ENCODE measurements at regions not wholly inside any gene's neighbourhood (a gene's known extent, or its start where the extent isn't known, plus 50 kb on each side); places are given as distances from the start of the nearest gene placed in this dataset.

GRCh38 chr4:159504684-159505083, 401.8 kb downstream of the RAPGEF2 start:
- Histone ChIP-seq H3K27me3 (ENCODE audit: low read depth, low read length) (no peaks in the 10 kb centered on the region), H3K27ac (ENCODE audit: low read length) (no peak overlapping the region), H3K4me3 (ENCODE audit: low read depth in 1 of 2, low read length in 2 of 2) (no peak overlapping the region)

GRCh38 chr4:159505266-159505975, 402.5 kb downstream of the RAPGEF2 start:
- H3K27ac ChIP-seq (ENCODE audit: low read length): no peak overlapping the region
- H3K4me3 ChIP-seq (ENCODE audit: low read depth in 1 of 2, low read length in 2 of 2): no peak overlapping the region
- no peaks in the 10 kb centered on the region for H3K27me3 ChIP-seq (ENCODE audit: low read depth, low read length)
- H3K9me3 ChIP-seq (ENCODE audit: control insufficient read depth in 1 of 2, low read length in 2 of 2): no peaks in the 10 kb centered on the region
- H3K4me1 ChIP-seq (ENCODE audit: control insufficient read depth in 1 of 2, insufficient read depth in 2 of 2, low read length in 2 of 2): no peaks in the 10 kb centered on the region
- no peaks in the 10 kb centered on the region for H3K36me3 ChIP-seq (ENCODE audit: control insufficient read depth in 1 of 2, insufficient read depth in 2 of 2, low read length in 2 of 2)

More at GRCh38 chr4:159504684-159505083, 401.8 kb downstream of the RAPGEF2 start:
- Histone ChIP-seq H3K36me3 (ENCODE audit: control insufficient read depth in 1 of 2, insufficient read depth in 2 of 2, low read length in 2 of 2) (no peaks in the 10 kb centered on the region), H3K4me1 (ENCODE audit: control insufficient read depth in 1 of 2, insufficient read depth in 2 of 2, low read length in 2 of 2) (no peaks in the 10 kb centered on the region), H3K9me3 (ENCODE audit: control insufficient read depth in 1 of 2, low read length in 2 of 2) (no peaks in the 10 kb centered on the region)

GRCh38 chr4:159506801-159507517, 404.1 kb downstream of the RAPGEF2 start:
- Histone ChIP-seq H3K4me3 (ENCODE audit: low read depth in 1 of 2, low read length in 2 of 2) (no peak overlapping the region), H3K4me1 (ENCODE audit: control insufficient read depth in 1 of 2, insufficient read depth in 2 of 2, low read length in 2 of 2) (no peaks in the 10 kb centered on the region), H3K9me3 (ENCODE audit: control insufficient read depth in 1 of 2, low read length in 2 of 2) (no peaks in the 10 kb centered on the region), H3K27ac (ENCODE audit: low read length) (no peak overlapping the region), H3K27me3 (ENCODE audit: low read depth, low read length) (no peaks in the 10 kb centered on the region), H3K36me3 (ENCODE audit: control insufficient read depth in 1 of 2, insufficient read depth in 2 of 2, low read length in 2 of 2) (no peaks in the 10 kb centered on the region)

GRCh38 chr4:159508917-159509500, 406.1 kb downstream of the RAPGEF2 start:
- H3K9me3 ChIP-seq (ENCODE audit: control insufficient read depth in 1 of 2, low read length in 2 of 2): no peaks in the 10 kb centered on the region
- H3K4me1 ChIP-seq (ENCODE audit: control insufficient read depth in 1 of 2, insufficient read depth in 2 of 2, low read length in 2 of 2): no peaks in the 10 kb centered on the region
- H3K27ac ChIP-seq (ENCODE audit: low read length): no peak overlapping the region
- no peaks in the 10 kb centered on the region for H3K27me3 ChIP-seq (ENCODE audit: low read depth, low read length)
- H3K36me3 ChIP-seq (ENCODE audit: control insufficient read depth in 1 of 2, insufficient read depth in 2 of 2, low read length in 2 of 2): no peaks in the 10 kb centered on the region
- H3K4me3 ChIP-seq (ENCODE audit: low read depth in 1 of 2, low read length in 2 of 2): no peak overlapping the region

GRCh38 chr4:159512348-159512747, 409.5 kb downstream of the RAPGEF2 start:
- Histone ChIP-seq H3K4me1 (ENCODE audit: control insufficient read depth in 1 of 2, insufficient read depth in 2 of 2, low read length in 2 of 2) (no peaks in the 10 kb centered on the region), H3K27ac (ENCODE audit: low read length) (no peak overlapping the region), H3K36me3 (ENCODE audit: control insufficient read depth in 1 of 2, insufficient read depth in 2 of 2, low read length in 2 of 2) (no peaks in the 10 kb centered on the region), H3K9me3 (ENCODE audit: control insufficient read depth in 1 of 2, low read length in 2 of 2) (no peaks in the 10 kb centered on the region), H3K27me3 (ENCODE audit: low read depth, low read length) (no peaks in the 10 kb centered on the region), H3K4me3 (ENCODE audit: low read depth in 1 of 2, low read length in 2 of 2) (no peak overlapping the region)

- Histone ChIP-seq H3K4me1 (ENCODE audit: control insufficient read depth in 1 of 2, insufficient read depth in 2 of 2, low read length in 2 of 2) (no peaks in the 10 kb centered on the region), H3K27ac (ENCODE audit: low read length) (no peak overlapping the region), H3K4me3 (ENCODE audit: low read depth in 1 of 2, low read length in 2 of 2) (no peak overlapping the region), H3K36me3 (ENCODE audit: control insufficient read depth in 1 of 2, insufficient read depth in 2 of 2, low read length in 2 of 2) (no peaks in the 10 kb centered on the region), H3K27me3 (ENCODE audit: low read depth, low read length) (no peaks in the 10 kb centered on the region), H3K9me3 (ENCODE audit: control insufficient read depth in 1 of 2, low read length in 2 of 2) (no peaks in the 10 kb centered on the region)
These were observed 412.6 kb downstream of the RAPGEF2 start for GRCh38 chr4:159515314-159516025.

- Histone ChIP-seq H3K36me3 (ENCODE audit: control insufficient read depth in 1 of 2, insufficient read depth in 2 of 2, low read length in 2 of 2) (no peaks in the 10 kb centered on the region), H3K27me3 (ENCODE audit: low read depth, low read length) (no peaks in the 10 kb centered on the region)
These were observed 413.8 kb downstream of the RAPGEF2 start for GRCh38 chr4:159516556-159517140.

GRCh38 chr4:159520074-159520473, 417.2 kb downstream of the RAPGEF2 start:
- H3K36me3 ChIP-seq (ENCODE audit: control insufficient read depth in 1 of 2, insufficient read depth in 2 of 2, low read length in 2 of 2): no peaks in the 10 kb centered on the region
- H3K9me3 ChIP-seq (ENCODE audit: control insufficient read depth in 1 of 2, low read length in 2 of 2): no peaks in the 10 kb centered on the region
- H3K4me3 ChIP-seq (ENCODE audit: low read depth in 1 of 2, low read length in 2 of 2): no peak overlapping the region

More at GRCh38 chr4:159516556-159517140, 413.8 kb downstream of the RAPGEF2 start:
- no peaks in the 10 kb centered on the region for H3K4me1 ChIP-seq (ENCODE audit: control insufficient read depth in 1 of 2, insufficient read depth in 2 of 2, low read length in 2 of 2)
- no peak overlapping the region for H3K4me3 ChIP-seq (ENCODE audit: low read depth in 1 of 2, low read length in 2 of 2)
- no peak overlapping the region for H3K27ac ChIP-seq (ENCODE audit: low read length)
- no peaks in the 10 kb centered on the region for H3K9me3 ChIP-seq (ENCODE audit: control insufficient read depth in 1 of 2, low read length in 2 of 2)

GRCh38 chr4:159526172-159526571, 423.3 kb downstream of the RAPGEF2 start:
- Histone ChIP-seq H3K4me3 (ENCODE audit: low read depth in 1 of 2, low read length in 2 of 2) (no peak overlapping the region), H3K27me3 (ENCODE audit: low read depth, low read length) (no peaks in the 10 kb centered on the region), H3K9me3 (ENCODE audit: control insufficient read depth in 1 of 2, low read length in 2 of 2) (no peaks in the 10 kb centered on the region), H3K27ac (ENCODE audit: low read length) (no peak overlapping the region), H3K36me3 (ENCODE audit: control insufficient read depth in 1 of 2, insufficient read depth in 2 of 2, low read length in 2 of 2) (no peaks in the 10 kb centered on the region), H3K4me1 (ENCODE audit: control insufficient read depth in 1 of 2, insufficient read depth in 2 of 2, low read length in 2 of 2) (no peaks in the 10 kb centered on the region)

More at GRCh38 chr4:159520074-159520473, 417.2 kb downstream of the RAPGEF2 start:
- no peaks in the 10 kb centered on the region for H3K4me1 ChIP-seq (ENCODE audit: control insufficient read depth in 1 of 2, insufficient read depth in 2 of 2, low read length in 2 of 2)
- H3K27ac ChIP-seq (ENCODE audit: low read length): no peak overlapping the region
- no peaks in the 10 kb centered on the region for H3K27me3 ChIP-seq (ENCODE audit: low read depth, low read length)

- Histone ChIP-seq H3K36me3 (ENCODE audit: control insufficient read depth in 1 of 2, insufficient read depth in 2 of 2, low read length in 2 of 2) (no peaks in the 10 kb centered on the region), H3K27me3 (ENCODE audit: low read depth, low read length) (no peaks in the 10 kb centered on the region), H3K27ac (ENCODE audit: low read length) (no peak overlapping the region), H3K4me1 (ENCODE audit: control insufficient read depth in 1 of 2, insufficient read depth in 2 of 2, low read length in 2 of 2) (no peaks in the 10 kb centered on the region), H3K4me3 (ENCODE audit: low read depth in 1 of 2, low read length in 2 of 2) (no peak overlapping the region), H3K9me3 (ENCODE audit: control insufficient read depth in 1 of 2, low read length in 2 of 2) (peaks cover 8 to 9% of the 10 kb centered on the region in 2 donors)
These were observed 431.8 kb downstream of the RAPGEF2 start for GRCh38 chr4:159534655-159535054.

GRCh38 chr4:159538556-159538955, 435.7 kb downstream of the RAPGEF2 start:
- no peaks in the 10 kb centered on the region for H3K36me3 ChIP-seq (ENCODE audit: control insufficient read depth in 1 of 2, insufficient read depth in 2 of 2, low read length in 2 of 2)
- no peaks in the 10 kb centered on the region for H3K27me3 ChIP-seq (ENCODE audit: low read depth, low read length)
- no peak overlapping the region for H3K4me3 ChIP-seq (ENCODE audit: low read depth in 1 of 2, low read length in 2 of 2)
- no peaks in the 10 kb centered on the region for H3K4me1 ChIP-seq (ENCODE audit: control insufficient read depth in 1 of 2, insufficient read depth in 2 of 2, low read length in 2 of 2)
- H3K9me3 ChIP-seq (ENCODE audit: control insufficient read depth in 1 of 2, low read length in 2 of 2): peaks cover 8 to 9% of the 10 kb centered on the region in 2 donors
- no peak overlapping the region for H3K27ac ChIP-seq (ENCODE audit: low read length)
